Left hindlimb (tissue), 1 donor: ENCODE measurements at regions not wholly inside any gene's neighbourhood (a gene's known extent, or its start where the extent isn't known, plus 50 kb on each side); places are given as distances from the start of the nearest gene placed in this dataset.
A peak's percentile ranks its signal among the peaks of the same experiment; 100 is the strongest.

Experiments used
- DNase-seq: peaks from one replicate; pipeline ENCODE4 v3.0.0-alpha.2; 2018

DNA sequence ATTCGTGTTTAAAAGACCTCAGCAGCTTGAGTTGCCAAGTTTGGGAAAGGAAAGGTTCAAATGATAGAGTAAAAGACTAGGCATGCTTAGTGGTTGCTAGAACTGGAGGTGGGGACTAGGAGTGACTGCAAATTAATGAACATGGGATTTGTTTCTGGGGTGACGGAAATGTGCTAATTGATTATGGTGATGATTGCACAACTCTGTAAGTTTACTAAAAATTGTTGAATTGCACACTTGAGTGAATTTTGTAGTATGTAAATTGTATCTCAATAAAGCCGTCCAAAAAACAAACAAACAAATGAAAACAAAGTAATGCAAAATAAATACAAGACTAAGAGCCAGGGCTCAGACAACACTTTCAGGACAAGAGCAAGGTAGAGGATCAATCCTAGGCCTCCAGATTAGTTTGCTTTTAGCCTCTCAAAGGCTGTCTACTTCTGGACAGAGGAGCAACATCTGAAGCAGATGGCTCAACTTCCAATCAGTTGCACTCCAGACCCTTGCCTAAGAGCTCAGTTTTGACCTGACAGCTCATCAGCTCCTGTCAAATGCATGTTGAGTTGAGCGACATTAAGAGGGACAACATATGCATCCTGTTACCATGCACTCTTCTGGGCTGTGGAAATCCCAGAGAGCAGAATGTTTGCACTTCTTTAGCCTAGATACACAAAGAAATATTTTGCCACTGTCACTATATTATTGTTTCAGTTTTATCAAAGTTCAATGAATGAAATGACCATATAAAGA, 111.2 kb upstream of the ASIC2 start:
- DNase-seq = no peak

DNA sequence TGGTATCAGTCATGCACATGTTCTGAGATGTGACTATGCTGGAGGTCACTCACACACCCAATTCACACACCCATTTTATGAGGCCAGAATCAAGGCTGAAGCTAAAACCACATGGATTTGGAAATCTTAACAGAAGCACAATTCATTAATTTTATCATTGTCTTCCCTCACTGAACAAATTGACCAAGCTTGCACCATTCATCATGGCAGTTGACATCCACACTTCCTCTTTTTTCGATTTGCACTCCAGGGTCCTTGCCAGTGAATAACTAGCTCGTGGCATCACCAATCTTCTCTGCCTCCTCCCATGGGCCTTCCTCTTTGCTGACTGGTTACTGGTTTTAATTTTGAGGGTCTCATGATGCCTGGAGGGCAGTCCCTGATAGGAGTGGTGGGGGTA, 123.0 kb upstream of the ASIC2 start:
- no peak for DNase-seq

DNA sequence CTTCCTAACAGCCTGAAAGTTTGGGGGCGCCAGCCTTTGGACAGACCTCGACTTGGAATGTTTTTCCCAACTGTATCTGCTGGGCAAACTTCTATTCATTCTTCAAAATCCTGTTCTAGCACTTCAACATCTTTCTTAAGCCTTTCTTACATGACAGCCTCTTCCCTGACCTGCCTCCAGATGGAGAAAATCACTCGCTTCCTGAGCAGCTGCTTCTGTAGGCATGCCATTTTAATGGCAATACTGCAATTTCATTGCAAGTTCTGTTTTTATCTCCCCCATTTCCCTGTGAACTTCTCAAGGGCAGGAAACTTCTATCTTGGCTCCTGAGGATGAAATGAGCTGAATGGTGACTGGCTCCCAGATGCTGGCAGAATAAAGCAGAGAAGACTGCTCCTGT, 128.8 kb upstream of the ASIC2 start:
- no peak for DNase-seq

DNA sequence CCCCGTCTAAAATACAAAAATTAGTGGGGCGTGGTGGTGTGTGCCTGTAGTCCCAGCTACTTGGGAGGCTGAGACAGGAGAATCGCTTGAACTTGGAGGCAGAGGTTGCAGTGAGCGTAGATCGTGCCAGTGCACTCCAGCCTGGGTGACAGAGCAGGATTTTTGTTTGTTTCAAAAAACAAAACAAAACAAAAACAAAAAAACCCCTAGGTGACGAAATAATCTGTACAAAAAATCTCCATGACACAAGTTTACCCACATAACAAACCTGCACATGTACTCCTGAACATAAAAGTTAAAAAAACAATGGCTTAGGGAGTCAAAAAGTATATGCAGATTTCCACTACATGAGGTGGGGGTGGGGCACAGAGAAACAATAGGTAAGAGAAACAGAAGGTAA, 140.5 kb upstream of the ASIC2 start:
- DNase-seq = no peak

DNA sequence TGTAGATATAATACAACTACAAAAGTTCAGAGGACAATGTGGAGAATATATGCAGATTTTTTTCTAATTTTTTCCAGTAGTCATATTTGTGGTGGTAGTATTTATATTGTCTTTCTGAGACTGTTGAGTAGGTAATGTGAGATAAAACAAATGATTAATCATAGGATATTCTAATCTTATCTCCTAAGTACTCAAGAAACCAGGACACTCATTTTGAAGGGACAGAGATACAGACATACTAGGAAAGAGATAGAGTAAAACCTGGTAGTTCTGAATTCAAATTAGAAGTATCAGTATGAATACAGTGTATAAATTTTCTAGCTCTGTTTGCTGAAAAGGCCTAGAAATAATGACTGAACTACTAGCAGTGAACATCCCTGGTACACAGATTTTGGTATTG, 141.7 kb upstream of the ASIC2 start:
- DNase-seq = no peak

DNA sequence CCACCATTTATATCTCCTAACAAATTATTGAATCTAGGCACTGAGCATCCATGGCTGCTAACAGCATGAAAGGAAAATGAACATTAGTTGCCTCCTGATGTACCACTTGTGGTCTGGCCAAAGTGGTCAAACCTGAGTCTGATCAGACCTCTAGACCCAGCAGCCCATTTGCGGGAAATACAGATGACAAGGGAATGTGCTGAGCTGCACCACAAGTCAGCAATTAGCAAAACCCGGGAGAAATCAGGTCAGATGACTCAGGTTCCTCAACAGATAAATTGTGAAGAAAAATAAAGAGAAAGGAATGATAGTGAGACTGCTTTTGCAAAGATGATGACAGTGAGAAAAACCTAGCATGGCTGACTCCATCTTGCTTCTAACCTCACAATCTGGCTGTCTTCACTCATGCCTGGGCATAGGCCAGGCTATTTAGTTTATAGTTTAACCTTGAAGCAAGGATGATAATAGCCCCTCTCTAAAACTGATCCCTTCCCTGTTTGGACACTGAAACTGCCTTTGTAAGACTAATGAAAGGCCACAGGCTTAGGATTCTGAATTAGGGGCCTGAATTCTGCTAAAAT, 142.7 kb upstream of the ASIC2 start:
- DNase-seq = no peak

DNA sequence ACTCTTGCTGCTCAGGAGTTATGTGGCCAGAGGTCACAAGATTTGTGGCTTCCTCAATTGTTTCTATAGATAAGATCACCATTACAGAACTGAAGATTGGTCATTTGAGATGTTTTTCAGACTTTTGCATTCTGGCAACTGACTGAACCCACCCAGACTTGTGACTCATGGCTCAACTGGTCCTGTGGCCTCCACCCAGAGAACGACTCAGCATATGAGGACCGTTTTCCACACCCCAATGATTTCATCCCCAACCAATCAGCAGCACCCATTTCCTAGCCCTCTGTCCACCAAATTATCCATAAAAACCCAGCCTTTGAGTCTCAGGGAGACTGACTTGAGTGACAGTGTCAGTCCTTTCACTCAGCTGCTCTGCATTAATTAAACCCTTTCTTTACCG, 143.2 kb upstream of the ASIC2 start:
- no peak for DNase-seq

- DNase-seq = no peak
Measured at GRCh38 chr17:33438139-33438538, 145.0 kb upstream of the ASIC2 start.

DNA sequence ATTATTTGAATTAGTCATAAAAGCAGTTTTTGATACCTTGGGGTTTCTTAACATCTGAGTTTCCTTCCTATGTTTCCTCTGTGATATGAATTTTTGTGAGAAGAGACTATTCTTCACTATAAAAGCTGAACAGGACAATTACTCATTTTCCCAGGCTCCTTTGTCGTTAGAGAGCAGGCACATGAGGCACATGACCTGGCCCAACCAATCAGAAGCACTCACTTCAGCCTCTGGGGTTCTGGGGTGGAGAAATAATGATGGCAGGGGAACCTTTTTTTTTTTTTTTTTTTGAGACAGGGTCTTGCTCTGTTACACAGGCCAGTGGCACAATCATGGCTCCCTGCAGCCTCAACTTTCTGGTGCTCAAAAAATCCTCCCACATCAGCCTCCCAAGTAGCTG, 145.5 kb upstream of the ASIC2 start:
- DNase-seq = no peak

DNA sequence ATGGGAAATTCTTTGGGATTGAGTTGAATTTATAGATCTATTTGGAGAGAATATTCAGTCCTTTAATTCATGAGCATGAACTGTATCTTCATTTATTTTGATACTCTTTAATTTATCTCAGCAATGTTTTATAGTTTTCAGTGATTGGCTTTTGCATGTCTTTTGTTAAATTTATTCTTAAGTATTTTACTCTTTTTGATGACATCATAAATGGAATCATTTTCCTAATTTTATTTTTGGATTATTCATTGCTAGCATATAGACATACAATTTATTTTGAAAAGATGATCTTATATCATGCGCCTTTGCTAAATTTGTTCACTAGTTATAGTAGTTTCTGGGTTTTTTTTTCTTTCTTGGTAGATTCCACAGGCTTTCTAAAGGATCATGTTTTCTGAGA, 149.2 kb upstream of the ASIC2 start:
- DNase-seq = no peak

DNA sequence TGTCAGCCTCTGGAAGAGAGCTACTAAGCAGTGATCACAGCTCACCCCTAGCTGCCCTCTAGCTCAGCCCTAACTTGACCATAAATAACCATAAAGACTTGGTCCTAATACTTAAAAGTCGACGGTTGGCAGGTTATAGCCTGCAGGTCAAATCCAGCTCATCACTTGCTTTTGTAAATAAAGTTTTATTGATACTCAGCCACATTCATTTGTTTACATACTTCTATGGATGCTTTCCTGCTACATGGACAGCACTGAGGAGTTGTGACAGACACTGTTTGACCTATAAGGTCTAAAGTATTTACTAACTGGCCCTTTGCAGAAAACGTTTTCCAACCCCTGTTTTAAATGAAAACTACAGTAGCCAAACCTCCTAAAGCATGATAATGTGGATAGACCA, 151.6 kb upstream of the ASIC2 start:
- no peak for DNase-seq

DNA sequence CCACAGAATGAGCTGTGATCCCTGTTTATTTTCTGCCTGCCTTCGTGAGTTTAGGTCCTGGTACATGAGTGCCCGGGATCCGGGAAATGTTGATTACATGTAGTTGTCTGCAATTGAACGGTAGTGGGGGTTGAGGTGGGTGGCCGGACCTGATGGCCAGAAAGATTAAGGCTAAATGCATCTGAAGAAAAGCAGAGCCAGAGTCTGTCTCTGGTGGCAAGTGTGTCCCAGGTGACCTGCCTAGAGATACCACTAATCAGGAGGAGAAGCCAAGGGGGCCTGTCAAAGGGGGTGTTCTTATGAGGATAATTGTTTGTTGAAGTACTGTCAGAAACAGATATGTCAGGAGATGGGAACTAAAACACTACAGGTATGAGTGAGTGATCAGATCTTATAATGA, 154.0 kb upstream of the ASIC2 start:
- no peak for DNase-seq

DNA sequence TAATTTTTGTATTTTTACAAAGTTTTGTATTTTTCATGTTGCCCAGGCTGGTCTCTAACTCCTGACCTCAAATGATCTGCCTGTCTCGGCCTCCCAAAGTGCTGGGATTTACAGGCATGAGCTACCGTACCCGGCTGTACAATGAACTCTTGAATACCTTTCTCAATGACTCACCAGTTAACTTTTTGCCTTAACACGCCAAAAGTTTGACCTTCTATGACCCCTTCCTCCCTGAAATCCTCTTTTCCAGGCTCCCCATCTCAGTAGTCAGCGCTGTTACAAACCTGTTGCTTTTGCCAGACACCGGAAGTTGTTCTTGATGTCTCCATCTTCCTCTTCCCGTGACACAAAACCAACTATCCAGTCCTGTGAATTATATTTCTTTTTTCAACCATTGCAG, 158.1 kb upstream of the ASIC2 start:
- DNase-seq = no peak

GRCh38 chr17:33457477-33457876, 164.4 kb upstream of the ASIC2 start:
- DNase-seq = no peak

DNA sequence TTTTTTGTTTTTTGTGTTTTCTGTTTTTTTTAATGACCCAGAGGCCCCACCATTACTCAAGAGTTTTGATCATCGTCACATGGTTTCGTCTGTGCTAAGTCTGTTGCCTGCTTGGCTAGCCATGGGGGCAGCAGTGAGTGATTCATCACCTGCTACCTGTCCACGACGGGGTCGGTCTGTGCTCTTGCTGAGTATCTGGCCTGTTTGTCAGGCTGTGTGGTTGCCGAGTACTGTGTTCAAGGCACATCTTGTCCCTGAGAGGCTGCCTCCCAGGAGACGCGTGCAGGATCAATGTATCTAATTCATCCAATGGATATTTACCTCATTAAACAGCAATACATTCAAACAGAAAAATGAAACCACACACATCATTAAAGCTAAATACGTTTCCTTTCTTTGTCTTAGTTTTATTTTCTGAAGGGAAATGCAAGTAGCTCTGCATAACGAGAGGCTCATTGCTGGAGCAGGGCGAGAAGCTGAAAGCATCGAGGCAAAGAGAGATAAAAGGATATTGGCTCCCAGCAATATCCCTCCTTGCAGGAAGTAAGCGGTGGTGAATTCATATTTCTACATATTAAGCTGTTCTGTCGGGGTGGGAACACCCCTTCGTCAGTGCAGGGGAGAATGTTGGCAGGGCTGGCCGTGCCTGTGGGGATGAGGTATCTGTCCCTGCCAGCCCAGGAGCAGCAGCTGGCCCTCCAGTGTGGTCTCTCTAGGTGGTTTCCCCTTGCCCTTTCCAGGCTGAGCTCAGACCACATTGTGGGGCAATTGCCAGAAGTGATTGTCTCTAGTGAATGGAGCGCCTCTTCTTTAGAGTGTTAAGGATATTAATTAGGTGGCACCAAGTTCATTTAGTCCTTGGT, 166.2 kb upstream of the ASIC2 start:
- no peak for DNase-seq

DNA sequence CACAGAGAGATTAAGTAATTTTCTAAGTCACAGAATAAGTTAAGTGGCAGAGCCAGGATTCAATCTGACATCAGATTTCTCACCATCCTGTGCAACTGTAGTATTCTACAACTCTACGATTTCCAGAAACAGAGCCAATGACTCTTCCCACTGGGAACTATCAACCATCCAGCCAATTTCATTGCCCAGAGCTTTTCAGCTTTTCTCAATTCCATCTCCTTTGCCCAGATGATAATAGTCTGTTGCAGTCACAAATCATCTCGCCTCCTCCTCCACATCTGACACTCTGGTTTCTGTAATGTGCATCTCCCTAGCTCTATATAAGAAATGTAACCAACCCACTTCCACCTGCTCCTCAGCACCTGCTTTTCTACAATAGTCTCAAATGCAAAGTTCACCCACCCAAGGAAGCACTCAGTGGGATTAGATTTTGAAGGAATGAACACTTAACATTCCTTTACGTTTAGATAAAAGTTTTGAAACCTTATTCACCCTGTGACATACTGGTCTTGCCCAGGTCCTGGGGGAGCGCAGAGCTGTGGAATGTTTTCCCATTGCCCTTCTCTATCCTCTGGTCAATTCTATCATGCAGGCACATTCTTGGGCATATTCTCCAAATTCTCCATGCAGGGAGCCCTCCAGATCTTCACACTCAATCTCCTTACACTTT, 167.8 kb upstream of the ASIC2 start:
- DNase-seq = no peak

GRCh38 chr17:33463887-33464286, 170.8 kb upstream of the ASIC2 start:
- DNase-seq = no peak

DNA sequence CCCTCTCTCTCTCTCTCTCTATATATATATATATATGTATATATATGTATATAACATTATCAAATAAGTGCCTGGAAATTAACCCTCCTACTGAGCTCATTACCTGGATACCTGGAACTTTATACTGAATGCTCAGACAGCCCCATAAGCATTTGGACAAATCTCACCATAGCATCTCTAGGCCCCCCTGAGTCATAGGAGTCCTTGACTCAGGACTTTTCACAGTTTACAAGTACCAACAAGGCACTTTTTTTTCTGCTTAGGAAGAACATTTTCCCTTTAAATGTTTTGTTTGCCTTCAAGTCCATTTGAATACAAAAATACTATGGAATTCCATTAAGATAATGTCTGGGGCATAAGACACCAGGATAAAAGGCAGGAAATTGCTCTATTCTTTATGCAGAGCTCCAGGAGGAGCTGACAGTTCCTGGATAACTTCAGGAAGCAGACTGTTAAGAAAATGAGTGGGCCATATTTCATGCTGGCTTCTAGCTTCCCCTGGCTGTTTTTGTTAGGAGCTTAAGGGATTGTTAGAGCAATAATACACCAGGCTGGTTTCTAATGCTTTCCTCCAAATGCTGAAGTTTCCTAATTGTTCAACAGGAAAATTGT, 171.7 kb upstream of the ASIC2 start:
- no peak for DNase-seq

DNA sequence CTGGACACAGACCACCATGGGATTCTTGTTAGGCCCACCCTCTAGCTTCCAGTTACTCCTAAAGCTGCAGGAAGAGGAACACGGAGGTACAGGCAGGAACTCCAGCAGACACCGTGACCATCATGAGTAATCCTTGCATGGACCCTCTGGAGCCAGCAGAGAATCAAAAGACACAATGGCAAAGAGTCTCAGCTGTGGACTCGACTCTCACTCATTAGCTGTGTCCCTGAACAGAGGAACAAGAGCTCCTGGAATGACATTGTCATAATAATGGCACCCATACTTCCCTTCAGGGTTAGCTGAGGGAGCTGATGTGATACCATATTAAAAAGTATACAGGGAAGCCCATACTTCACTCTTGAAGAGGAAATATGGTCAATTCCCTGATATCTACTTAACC, 176.3 kb upstream of the ASIC2 start:
- DNase-seq = no peak

DNA sequence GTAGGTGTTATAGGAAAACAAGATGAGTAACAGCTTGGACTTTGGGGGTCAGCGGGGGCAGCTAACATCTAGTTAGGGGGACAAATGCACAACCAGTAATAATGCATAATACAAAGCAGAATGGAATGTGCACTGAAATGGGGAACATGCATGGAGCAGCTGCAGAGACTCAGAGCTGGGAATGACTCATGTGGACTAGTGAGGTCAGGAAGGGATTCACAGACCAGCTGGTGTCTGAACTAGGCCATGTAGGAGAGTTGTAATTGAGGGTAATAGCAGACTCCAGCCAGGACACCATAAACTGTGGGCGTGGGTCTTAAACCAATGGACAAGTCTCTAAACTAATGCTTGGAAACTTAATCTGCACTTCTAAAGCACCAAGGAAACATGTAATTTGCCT, 176.8 kb upstream of the ASIC2 start:
- peak; percentile 80 for DNase-seq

- no peak for DNase-seq
Measured at GRCh38 chr17:33473061-33473460, 180.0 kb upstream of the ASIC2 start.

- no peak for DNase-seq
Measured at GRCh38 chr17:33474789-33475188, 181.7 kb upstream of the ASIC2 start.

DNA sequence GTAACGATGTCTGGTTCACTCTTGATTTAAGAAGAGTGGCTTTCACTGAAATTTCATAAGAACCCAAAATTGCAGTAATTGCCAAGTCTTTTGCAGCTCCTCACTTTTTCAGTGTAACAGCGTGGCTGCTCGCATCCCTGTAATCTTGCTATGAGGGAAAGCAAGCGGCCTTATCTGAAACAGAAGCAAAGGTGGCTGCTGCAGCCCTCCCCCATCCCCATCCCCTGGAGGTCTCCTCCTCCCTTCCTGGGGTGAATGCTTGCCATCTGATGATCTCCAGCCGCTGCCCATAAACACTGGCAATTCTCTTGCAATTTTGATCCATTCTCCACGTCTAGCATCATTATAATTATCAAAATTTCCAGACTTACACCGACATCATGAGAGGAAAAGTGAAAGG, 182.5 kb upstream of the ASIC2 start:
- no peak for DNase-seq
